ENCODE measurements at regions not wholly inside any gene's neighbourhood (a gene's known extent, or its start where the extent isn't known, plus 50 kb on each side); places are given as distances from the start of the nearest gene placed in this dataset.
"Not testable (repeated sequence)": the region's sequence is repeated elsewhere in the genome, so short reads cannot be mapped to it uniquely, and the experiment has no call there.

- intact Hi-C loops (cut with DNase I), result no loop called here
- no peak for DNase-seq (ENCODE audit: low spot score)
These were observed 75.3 kb downstream of the TMEM167A start for GRCh38 chr5:83001796-83002381.

DNA sequence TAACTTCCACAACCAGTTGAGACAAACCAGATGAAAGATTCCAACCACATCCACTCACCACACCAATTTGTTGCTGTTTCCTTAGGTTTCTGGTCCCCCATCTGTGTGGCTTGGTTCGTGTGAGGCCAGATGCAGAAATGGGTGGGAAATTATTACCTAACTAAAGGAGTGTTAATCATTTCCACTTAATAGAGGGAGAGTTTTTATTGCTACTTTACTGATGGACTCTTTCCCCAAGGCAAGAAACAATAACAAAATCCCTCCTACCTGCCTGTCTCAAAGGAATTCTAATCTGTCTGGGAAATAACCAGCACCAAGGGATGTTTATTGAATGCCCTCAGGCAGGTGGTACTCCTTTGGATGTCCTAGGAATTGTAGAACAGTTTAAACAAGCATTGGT, 76.3 kb downstream of the TMEM167A start:
- no peak for DNase-seq (ENCODE audit: low spot score)
- intact Hi-C loops (cut with DNase I), result no loop called here

GRCh38 chr5:83000428-83000827, 76.8 kb downstream of the TMEM167A start:
- intact Hi-C loops (cut with DNase I), result no loop called here

DNA sequence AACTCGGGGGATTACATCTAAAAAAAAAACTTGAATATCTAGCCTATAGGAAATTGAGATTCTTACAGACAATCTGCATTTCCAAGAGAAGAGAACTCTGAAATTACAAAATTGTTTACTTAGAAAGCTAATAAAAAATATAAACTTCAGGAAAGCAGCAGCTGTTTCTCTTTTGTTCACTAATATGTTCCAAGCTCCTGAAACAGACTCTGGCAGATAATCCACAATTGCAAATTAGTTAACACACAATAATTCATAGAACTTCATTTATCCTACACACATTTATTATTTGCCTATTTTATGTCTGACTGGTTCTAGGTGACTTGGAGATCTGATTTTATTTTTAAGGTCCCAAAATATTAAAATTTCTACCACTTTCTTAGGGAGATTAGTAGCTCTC, 83.8 kb downstream of the TMEM167A start:
- no peak for DNase-seq (ENCODE audit: low spot score)
- intact Hi-C loops (cut with DNase I), result no loop called here

More at GRCh38 chr5:83000428-83000827, 76.8 kb downstream of the TMEM167A start:
- DNase-seq (ENCODE audit: low spot score), result no peak

DNA sequence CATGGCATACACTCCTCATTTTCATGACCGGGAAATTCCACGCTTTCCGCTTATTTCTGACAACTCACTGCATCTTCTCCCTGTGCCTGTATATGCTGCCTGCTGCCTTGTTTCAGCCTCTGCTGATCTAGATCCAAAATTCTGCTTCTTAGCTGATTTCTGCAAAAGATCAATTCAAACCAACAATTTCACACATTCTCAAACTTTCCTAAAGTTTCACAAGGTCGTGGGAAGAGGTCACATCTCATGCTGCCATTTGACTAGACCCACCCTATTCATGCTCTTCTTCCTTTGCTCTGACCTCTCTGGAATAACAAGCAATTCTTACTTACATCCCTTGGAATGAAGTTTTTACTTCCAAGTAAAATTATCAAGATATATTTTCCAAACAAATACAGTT, 84.5 kb downstream of the TMEM167A start:
- intact Hi-C loops (cut with DNase I), result no loop called here
- DNase-seq (ENCODE audit: low spot score), result no peak

DNA sequence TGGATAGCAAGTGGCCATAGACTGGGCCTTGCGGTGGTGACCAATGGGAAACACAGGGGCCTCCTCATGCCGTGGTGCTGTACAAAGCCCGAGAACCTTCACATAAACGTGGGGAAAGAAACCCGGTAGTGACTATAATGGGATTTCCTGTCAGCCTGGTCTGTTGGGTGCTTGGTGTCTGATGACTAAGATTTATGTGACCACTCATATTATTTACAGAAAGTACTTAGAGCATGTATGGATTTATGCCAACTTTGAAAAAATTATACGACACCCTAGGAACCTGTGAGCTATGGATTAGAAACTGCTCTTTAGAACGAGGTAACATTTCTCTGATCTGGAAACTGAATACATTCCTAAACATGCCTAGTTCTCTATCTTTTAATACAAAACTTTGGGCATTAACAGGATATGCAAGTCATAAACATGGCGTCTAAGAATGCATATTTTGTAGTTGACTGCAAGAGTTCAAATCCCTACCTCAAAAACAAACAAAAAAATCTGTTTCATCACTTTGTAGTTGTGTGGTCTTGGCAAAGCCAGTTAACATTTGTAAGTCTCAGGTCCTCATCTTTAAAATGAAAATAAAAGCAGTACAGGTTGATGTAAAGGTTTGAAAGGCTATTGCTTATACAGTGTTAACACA, 85.4 kb downstream of the TMEM167A start:
- intact Hi-C loops (cut with DNase I), result no loop called here
- no peak for DNase-seq (ENCODE audit: low spot score)

DNA sequence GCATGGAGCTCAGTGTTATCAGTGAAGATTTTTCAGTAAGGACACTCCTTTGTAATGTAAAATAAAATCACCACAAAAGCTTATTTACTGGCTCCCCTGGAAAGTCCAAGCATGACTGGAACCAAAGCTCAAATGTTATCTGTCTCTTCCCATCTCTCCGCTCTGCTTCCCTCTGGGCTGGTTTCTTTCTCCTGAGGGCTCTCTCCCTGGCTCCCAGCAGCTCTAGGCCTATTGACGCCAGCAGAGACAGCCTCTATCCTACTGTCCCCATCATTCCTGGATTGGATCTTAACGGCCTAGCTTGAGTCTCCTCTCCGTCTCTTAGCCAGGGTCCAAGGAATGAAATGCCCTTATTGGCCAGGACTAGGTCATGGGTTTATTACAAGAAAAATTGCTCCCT, 86.1 kb downstream of the TMEM167A start:
- no peak for DNase-seq (ENCODE audit: low spot score)
- intact Hi-C loops (cut with DNase I), result no loop called here

GRCh38 chr5:82987188-82987587, 90.0 kb downstream of the TMEM167A start:
- intact Hi-C loops (cut with DNase I), result no loop called here

DNA sequence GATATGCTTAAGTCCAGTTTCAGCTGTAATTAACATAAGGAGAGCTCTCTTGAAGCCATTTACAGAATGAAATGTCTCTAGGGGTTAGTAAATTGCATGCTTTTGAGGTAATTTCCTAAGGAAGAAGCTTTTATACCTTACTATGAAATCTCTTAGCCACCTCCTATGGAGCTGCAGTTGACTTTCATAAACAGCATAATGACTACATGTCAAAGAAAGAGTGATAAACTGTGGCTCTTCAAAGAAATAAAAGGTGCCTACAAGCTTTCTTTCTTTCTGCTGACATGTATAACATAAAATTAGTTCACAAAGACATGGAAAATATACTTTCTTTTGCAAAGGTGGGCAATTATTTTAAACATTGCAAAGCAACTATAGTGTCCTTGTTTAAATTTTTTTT, 90.8 kb downstream of the TMEM167A start:
- intact Hi-C loops (cut with DNase I), result no loop called here
- DNase-seq (ENCODE audit: low spot score), result no peak

More at GRCh38 chr5:82987188-82987587, 90.0 kb downstream of the TMEM167A start:
- no peak for DNase-seq (ENCODE audit: low spot score)

- intact Hi-C loops (cut with DNase I), result no loop called here
- DNase-seq (ENCODE audit: low spot score), result no peak
These were observed 91.4 kb downstream of the TMEM167A start for GRCh38 chr5:82985763-82986162.

DNA sequence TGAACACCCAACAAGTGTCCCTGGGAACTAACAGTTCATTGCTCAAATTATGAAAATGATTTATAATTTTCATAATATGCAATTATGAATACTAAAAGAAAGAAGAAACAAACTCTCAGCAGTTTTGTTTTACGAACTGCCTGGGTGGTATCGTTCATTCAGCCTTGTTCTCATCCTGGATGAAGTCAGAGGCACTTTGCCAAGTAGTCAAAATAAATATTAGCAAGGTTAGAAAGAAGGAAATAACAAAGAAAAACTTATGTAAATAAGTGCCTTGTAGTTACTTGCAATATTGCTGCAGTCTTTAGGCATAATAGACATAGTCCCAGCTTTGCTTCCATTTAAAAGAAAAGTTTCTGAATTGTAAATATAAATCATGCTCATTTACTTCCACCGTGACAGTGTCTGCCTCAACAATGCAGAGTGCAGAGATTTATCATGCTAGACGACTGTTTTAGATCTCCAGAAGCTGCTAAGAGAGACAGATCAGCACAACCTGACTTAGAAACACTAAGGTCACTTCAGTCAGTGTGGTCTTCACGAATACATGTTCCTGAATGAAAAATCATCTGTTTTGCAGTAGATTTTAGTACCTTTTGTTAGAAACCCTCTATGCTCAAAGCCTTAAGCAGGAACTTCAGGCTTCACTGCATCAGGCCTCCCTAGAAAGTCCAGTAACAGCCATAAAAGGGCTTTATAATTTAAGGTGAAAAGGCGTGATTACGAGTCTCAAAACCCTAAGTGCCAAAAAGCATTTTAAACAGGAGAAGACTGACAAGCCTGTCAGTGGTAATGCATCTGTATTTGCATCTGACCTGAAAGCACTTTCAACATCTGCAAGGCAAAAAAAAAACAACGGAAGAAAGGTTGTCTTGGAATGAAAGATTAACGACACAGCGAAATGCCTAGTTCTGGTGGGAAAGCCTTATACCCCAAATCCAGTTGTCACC, 92.1 kb downstream of the TMEM167A start:
- DNase-seq (ENCODE audit: low spot score), result no peak
- intact Hi-C loops (cut with DNase I), result no loop called here

GRCh38 chr5:82982846-82983245, 94.3 kb downstream of the TMEM167A start:
- no peak for DNase-seq (ENCODE audit: low spot score)
- intact Hi-C loops (cut with DNase I), result no loop called here

- DNase-seq (ENCODE audit: low spot score); intact Hi-C loops (cut with DNase I): not testable (repeated sequence)
These were observed 100.3 kb downstream of the TMEM167A start for GRCh38 chr5:82976887-82977286.

GRCh38 chr5:82975812-82976211, 101.4 kb downstream of the TMEM167A start:
- DNase-seq (ENCODE audit: low spot score), result no peak
- intact Hi-C loops (cut with DNase I), result no loop called here

DNA sequence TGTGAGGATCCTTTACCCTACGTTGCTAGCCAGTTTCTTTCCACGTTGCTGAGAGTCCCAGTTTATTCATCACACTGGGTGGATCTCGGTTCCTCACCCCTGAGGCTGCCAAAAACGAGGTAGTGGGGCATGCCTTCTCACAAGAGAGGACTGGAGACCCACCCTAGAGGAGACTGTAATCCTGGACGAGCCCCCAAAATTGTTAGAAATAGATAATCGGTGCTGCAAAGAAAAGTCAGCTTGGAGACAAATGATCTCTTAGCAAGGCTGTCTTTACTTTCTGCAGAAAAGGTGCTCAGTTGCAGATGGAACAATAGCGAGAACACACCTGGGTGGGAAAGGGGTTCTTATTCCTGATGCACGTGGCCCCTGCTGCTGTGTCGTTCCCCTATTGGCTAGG, 101.8 kb downstream of the TMEM167A start:
- DNase-seq (ENCODE audit: low spot score), result no peak
- intact Hi-C loops (cut with DNase I), result no loop called here

GRCh38 chr5:82974346-82974745, 102.8 kb downstream of the TMEM167A start:
- intact Hi-C loops (cut with DNase I); DNase-seq (ENCODE audit: low spot score): not testable (repeated sequence)

DNA sequence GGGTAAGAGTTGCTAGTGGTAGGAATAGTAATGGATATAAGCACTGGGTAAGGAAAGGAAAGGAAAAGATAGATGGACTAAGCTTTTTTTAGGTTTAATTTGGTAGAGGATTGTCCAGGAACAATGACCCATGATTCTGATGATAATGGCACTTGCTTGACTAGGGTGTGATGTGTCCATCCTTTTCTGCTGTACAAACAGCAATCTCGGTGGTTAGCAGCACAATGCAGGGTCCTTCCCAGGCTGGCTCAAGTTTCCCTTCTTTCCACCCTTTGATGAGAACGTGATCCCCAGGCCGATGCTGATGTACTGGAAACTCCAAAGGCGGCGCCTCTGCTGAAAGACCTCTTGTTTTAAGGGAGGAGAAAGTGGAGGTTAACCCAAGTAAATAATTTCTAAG, 105.3 kb downstream of the TMEM167A start:
- intact Hi-C loops (cut with DNase I), result no loop called here
- no peak for DNase-seq (ENCODE audit: low spot score)

- intact Hi-C loops (cut with DNase I); DNase-seq (ENCODE audit: low spot score): not testable (repeated sequence)
These were observed 106.0 kb downstream of the TMEM167A start for GRCh38 chr5:82971034-82971806.

DNA sequence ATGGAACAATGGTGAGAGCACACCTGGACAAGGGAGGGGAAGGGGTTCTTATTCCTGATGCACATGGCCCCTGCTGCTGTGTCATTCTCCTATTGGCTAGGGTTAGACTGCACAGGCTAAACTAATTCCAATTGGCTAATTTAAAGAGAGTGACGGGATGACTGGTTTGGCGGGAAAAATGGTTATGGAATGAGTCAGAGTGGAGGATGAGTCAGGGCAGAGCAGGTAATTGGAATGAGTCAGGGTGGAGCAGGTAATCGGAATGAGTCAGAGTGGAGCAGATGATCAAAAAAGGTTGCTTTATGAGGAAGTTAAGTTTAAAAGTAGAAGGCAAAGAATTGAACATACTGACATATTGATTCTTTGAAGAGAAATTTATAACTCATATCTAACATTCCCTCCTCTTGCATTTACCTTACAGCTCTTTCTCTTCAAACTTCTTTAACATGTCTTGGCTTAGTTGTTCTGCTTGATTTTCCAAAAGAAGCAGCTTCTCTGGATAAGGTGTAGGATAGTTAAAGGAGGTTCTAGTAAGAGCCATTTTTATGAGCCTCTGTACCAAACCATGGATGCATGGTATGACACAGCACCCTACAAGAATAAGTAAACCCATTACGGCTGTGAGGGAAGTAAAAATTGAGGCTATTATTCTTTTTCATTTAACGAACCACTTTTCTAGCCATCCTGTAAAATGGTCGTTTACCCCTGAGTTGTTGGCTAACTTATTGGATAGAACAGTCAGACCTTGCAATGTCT, 107.8 kb downstream of the TMEM167A start:
- intact Hi-C loops (cut with DNase I), result not testable (repeated sequence)

More for the DNA sequence above, 107.8 kb downstream of the TMEM167A start:
- DNase-seq (ENCODE audit: low spot score), result not testable (repeated sequence)
